GM18505 (cell line): ENCODE measurements at regions not wholly inside any gene's neighbourhood (a gene's known extent, or its start where the extent isn't known, plus 50 kb on each side); places are given as distances from the start of the nearest gene placed in this dataset.

ENCODE experiments used
- ATAC-seq: cut with Tn5 transposase; IDR thresholded peaks from one replicate; pipeline ENCODE4 v1.9.1; 2021; ENCODE audit not compliant: unreplicated experiment
- POLR2A ChIP-seq: IDR thresholded peaks from 4 replicates; pipeline ENCODE4 v1.6.1; 2011; ENCODE audit warnings: borderline replicate concordance; ENCODE audit not compliant: insufficient read depth, insufficient read length; ENCODE audit errors: extremely low read depth

DNA sequence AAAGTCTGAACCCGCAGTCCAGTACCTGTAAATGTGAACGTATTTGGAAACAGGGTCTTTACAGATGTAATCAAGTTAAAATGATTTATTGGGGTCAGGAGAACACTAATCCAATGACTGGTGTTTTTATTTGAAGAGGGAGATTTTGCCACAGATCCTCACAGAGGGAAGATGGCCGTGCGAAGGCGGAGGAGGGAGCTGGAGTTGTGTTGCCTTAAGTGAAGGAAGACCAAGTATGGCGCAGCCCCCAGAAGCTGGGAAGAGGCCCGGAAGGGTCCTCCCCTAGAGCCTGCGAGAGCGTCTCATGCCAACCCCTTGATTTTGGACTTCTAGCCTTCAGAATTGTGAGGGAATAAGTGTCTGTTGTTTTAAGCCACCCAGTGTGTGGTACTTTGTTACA lies 102.8 kb upstream of the NUDT4 start:
- no peak for TF ChIP-seq POLR2A
- ATAC-seq = no peak

DNA sequence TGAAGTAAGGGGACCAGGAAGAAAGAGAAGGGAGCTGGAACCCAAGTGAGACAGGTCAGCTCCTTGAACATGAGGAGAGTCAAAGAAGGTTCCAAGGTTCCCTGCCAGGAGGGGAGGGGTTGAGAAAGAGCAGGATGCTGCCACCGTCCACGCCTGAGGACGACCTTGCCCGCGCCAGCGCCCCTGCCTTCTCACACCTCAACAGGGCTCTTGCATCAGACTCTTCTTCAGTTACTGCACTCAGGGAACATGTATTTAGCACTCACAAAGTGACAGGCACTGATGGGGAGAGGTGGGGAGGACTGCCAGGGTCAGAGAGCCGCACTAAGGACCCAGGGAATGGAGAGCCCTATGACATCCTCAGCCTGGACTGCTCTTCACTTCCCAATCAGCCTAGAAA lies 102.1 kb upstream of the NUDT4 start:
- TF ChIP-seq POLR2A = no peak
- ATAC-seq = no peak

DNA sequence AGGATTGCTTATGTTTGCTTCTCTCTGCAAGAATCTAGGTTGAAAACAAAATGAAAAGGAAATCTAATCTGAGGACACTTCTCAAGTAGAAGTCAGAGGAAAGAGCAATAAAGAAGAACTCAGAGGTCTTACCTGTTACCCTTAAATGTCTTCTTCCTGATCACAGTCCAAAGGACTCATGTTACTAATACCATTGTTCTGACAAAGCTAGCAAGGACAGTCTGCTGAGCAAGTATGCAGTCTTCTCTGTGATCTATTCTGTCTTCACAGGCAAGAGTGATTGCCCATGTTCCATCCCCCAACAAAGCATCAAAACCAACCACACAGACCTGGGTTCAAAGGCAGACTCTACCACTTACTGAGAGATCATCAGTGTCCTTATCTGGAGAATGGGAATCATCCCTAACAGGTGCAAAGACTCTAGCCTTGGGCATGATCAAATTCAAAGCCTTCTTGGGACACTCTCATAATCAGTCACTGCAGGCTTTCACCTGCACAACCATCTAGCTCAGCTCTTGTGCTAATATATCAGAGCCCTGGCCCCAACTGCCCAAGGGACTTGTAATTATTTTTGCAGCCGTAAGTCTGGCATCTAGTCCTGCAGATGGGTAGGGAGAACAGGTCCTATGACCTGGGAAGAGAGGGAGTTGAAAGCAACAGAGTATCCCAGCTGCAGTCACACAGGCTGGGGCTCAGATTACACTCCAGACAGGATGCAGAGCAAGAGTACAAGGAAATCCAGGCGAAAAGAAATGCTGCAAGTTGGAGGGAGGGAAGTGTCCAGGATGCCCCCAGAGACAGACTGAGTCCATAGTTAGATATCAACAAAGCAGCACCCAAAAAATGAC lies 97.9 kb upstream of the NUDT4 start:
- no peak for TF ChIP-seq POLR2A
- ATAC-seq = no peak

DNA sequence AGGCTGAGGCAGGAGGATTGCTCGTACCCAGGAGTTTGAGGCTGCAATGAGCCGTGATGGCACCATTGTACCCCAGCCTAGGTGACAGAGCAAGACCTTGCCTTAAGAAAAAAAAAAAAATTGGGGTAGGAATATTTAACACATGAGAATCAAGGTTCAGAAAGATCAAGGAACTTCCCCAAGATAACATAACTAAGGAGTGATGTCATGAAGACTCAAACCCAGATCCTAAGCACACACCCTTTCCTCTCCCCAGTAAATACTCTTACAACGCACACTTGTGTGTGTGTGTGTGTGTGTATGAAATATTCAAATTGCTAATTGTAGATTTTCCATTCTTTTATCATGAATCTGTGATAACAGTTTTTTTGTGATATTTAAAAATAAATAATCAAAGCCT lies 90.6 kb upstream of the NUDT4 start:
- no peak for ATAC-seq

DNA sequence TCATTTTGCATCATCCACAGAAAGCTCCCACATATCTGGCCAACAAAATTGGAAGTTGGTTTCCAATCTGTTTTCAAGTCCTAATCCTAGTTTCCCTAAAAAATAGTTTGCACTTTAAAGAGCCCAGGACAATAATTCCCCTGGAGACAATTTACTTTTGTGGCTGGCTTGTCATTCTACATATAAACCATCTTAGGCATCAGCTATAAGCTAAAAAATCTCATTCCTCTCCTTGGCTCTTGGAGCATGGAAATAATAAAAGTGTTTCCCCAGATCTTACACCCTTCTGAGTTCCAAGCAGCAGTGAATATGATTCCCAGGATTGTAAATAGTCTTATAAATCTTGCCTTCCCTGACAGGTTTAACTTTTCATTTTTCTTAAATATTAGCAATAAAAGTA lies 89.1 kb upstream of the NUDT4 start:
- no peak for ATAC-seq

More for the DNA sequence above, 90.6 kb upstream of the NUDT4 start:
- no peak for TF ChIP-seq POLR2A

DNA sequence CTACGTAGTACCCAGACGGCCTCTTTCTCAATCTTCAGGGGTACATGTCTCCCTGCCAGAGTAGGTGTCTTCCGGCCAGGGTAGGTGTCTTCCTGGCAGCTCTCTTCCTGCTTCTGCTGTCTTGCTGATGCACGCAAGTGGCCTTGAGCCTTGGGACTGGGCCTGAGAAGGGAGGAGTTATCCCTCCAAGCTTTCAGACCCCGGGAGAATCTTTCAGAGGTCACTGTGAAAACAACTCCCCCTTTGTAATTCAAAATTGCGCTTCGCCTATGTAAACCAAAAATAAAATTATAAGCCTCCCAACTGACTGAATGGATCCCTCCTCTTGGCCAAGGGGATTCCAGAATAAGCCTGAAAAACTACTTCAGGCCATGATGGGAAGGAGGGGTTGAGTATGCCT lies 87.3 kb upstream of the NUDT4 start:
- TF ChIP-seq POLR2A = no peak
- no peak for ATAC-seq

More for the DNA sequence above, 89.1 kb upstream of the NUDT4 start:
- TF ChIP-seq POLR2A = no peak

DNA sequence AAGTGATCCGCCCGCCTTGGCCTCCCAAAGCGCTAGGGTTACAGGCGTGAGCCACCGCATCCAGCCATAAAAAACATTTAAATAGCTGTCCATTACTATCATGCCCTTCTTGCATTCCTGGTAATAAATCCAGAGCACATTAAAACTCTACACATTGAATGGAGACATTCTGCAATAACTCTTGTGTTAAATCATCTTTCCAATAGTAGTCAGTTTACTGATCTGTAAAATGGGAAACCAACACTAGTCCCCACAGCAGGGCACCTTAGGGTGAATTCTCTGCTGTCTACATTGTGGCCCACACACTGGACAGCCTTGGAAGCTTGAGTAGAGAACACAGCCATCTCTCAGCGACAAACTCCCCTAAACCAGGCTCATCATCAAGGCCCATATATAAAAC lies 85.5 kb upstream of the NUDT4 start:
- ATAC-seq = no peak
- TF ChIP-seq POLR2A = no peak

DNA sequence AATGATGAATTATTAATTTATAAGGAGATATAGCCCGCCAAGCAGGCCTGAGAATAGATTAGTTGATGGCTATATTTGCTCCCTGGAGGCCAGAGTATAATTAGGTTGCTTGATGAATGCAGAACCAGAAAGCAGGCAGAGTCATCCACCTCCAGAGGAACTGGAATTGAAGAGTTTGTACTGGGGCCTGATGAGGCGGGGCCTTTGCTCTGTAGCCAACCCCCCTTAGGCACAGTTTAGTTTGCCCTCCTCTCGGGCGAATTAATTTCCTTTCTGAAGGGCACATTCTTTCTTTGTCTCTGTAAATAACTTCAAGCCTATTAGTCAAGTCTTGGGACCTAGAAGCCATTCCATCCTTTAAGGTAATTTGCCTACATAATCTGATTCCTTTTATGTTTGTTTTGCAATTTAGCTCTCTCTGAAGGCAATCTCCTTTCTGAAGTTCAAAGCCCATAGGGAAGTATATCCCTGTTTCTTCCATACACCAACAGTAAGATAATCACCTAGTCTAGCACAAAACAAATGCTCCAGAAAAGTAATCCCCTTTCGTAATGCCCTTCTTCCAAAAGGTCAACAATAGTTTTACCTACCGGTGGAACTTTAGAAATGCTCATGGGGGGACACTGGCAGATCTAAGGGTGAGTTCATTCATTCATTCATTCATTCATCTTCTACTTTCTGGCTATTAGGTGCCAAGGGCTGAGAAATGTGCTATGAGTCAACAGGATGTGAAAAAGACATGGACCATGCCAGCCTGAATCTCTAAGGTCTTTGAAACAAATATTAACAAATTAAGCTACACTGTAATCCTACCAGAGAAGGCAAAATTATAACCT lies 84.8 kb upstream of the NUDT4 start:
- ATAC-seq = no peak
- no peak for TF ChIP-seq POLR2A

DNA sequence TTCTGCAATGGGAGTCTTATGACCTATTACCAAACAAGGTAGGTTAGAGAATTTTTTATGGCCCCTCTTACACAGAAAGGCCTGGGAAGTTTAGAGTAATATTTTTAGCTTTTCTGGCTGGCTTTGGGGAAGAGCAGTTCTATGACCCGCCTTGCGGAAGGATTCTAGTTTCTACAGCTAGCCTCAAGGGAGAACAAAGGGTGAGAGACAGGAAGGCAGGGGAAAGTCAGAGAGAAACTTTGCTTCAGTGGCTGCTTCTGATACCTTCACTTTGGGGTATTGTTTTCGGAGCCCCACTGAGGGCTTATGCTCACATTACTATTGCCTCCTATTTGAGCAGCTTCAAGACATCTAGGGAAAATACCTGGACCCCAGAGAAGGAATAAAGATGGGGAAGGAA lies 80.7 kb upstream of the NUDT4 start:
- no peak for TF ChIP-seq POLR2A
- peak; percentile 88 for ATAC-seq

DNA sequence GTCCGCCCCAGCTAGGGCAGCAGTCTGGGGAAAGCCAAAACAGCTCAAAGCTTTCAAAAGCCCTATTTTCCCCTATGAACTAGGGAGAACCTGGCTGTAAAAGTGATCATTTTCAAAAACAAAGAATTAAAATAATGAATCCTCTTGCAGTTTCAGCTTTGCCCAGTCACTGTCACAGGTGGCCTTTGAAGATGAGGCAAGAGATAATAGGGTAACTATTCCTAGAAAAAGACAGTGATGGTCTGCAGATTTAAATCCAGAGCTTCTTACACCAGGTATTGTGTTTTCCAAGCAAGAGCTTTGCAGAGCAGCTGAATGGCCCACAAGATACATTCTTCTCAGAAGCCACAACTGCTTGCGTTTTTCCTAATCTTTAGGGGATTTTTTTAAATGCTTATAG lies 80.2 kb upstream of the NUDT4 start:
- peak; percentile 11 for ATAC-seq
- no peak for TF ChIP-seq POLR2A

DNA sequence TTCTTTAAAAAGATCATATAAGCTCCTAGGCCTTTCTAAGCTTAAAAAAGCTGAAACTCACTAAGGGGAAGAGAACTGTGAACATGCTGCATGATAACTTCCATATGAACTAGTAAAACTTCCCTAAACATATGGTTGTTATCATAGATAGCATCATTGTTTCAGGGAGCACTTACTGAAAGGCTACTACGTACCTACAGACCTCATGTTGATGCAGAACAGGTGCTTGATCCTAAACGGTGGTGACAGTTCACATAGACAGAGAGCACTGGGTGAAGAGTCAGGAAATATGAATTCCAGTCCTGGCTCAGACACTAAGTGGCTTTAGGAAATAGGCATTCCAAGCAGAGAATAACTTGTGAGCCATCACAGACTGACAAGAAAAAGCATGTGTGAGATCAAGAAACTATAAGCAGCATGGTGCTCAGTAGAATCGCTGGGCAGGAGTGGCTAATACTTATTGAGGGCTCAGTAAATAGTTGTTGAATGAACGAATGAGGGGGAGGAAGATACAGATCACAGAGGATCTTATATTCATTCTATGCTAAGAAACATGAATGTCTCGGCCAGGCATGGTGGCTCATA lies 78.4 kb upstream of the NUDT4 start:
- no peak for TF ChIP-seq POLR2A
- no peak for ATAC-seq

DNA sequence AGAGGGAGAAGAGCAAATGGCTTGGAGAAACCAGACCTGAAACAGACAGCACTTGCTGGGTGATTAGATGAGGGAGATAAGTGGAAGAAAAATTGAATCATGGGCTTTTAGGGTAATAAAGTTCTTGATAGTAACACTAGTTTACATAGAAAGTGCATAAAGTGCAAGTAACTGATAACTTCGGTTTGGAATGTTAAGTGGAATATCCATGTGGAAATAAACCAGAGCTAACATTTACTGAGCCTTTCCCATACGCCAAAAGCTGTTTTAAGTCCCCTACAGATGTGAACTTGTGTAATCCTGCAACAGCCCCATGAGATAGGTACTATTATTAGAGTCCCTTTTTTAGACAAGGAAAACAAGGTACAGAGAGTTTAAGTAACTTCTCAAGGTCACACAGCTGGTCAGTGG lies 77.1 kb upstream of the NUDT4 start:
- no peak for TF ChIP-seq POLR2A
- no peak for ATAC-seq
